ENCODE measurements at regions not wholly inside any gene's neighbourhood (a gene's known extent, or its start where the extent isn't known, plus 50 kb on each side); places are given as distances from the start of the nearest gene placed in this dataset.
A peak's percentile ranks its signal among the peaks of the same experiment; 100 is the strongest.
"Not testable (repeated sequence)": the region's sequence is repeated elsewhere in the genome, so short reads cannot be mapped to it uniquely, and the experiment has no call there.

DNA sequence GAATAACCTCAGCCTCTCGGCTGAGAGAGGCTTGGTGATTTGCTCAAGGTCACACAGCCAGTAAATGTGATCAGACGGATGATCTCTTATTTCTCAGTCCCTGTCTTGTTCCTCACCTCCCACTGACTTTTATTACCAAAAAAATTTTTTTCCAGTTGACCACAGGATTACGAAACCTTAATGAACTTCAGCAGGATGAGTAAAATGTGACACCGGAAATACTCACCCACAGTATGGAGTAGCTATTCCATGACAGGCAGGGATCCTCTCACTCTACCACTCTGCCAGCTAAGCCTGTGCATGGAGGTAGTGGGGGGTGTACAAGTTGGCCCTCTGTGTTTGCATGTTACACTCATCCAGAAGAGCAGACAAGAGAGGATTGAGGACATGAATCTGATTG is 916.4 kb downstream of the UQCRFS1 start:
- peaks cover 4% of the 10 kb centered on the region for H3K27me3 Mint-ChIP-seq (ENCODE audit: low read depth)
- no peak for DNase-seq (ENCODE audit: low read depth, low spot score)
- H3K9me3 Mint-ChIP-seq: no peaks in the 10 kb centered on the region
- TF ChIP-seq, protein P1, sequence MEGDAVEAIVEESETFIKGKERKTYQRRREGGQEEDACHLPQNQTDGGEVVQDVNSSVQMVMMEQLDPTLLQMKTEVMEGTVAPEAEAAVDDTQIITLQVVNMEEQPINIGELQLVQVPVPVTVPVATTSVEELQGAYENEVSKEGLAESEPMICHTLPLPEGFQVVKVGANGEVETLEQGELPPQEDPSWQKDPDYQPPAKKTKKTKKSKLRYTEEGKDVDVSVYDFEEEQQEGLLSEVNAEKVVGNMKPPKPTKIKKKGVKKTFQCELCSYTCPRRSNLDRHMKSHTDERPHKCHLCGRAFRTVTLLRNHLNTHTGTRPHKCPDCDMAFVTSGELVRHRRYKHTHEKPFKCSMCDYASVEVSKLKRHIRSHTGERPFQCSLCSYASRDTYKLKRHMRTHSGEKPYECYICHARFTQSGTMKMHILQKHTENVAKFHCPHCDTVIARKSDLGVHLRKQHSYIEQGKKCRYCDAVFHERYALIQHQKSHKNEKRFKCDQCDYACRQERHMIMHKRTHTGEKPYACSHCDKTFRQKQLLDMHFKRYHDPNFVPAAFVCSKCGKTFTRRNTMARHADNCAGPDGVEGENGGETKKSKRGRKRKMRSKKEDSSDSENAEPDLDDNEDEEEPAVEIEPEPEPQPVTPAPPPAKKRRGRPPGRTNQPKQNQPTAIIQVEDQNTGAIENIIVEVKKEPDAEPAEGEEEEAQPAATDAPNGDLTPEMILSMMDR (conservative IDR thresholded peaks at IDR 0.05): no peak
- H3K27ac Mint-ChIP-seq (ENCODE audit: unreplicated experiment): no peak overlapping the region
- no peak overlapping the region for H3K4me3 Mint-ChIP-seq
- H3K4me1 Mint-ChIP-seq: peaks cover 11% of the 10 kb centered on the region
- H3K36me3 Mint-ChIP-seq (ENCODE audit: low read depth): no peaks in the 10 kb centered on the region

DNA sequence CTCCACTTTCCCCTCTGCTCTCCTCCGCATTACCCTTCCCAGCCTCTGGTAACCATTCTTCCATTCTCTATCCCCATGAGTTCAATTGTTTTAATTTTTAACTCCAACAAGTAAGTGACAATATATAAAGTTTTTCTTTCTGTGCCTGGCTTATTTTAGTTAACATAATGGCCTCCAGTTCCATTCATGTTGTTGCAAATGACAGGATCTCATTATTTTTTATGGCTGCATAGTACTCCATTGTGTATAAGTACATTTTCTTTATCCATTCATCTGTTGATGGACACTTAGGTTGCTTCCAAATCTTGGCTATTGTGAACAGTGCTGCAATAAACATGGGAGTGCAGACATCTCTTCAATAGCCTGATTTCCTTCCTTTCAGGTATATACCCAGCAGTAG is 918.0 kb downstream of the UQCRFS1 start:
- DNase-seq (ENCODE audit: low read depth, low spot score); H3K36me3 Mint-ChIP-seq (ENCODE audit: low read depth); H3K27me3 Mint-ChIP-seq (ENCODE audit: low read depth); H3K9me3 Mint-ChIP-seq; H3K4me3 Mint-ChIP-seq; H3K27ac Mint-ChIP-seq (ENCODE audit: unreplicated experiment): not testable (repeated sequence)
- peaks cover 17% of the 10 kb centered on the region for H3K4me1 Mint-ChIP-seq

DNA sequence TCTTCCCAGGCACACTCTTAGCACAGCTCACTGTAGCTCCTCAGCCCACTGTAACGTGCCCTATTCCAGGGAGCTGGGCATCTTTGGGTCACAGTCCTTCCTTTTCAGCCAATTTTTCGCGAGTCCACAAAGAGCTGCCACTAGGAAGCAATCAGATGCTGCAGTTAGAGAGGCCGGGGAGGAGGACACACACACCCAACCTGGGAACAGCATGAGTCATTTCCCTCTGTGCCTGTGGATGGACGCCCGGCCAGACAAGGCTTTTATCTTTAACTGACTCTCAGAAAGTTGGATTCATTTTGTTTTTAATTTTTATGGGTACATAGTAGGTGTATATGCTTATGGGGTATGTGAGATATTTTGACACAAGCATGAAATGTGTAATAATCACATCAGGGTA is 918.6 kb downstream of the UQCRFS1 start:
- Mint-ChIP-seq H3K4me1 (peaks cover 22% of the 10 kb centered on the region), H3K36me3 (ENCODE audit: low read depth) (no peaks in the 10 kb centered on the region), H3K4me3 (no peak overlapping the region), H3K27me3 (ENCODE audit: low read depth) (no peaks in the 10 kb centered on the region), H3K9me3 (no peaks in the 10 kb centered on the region), H3K27ac (ENCODE audit: unreplicated experiment) (no peak overlapping the region)
- no peak for DNase-seq (ENCODE audit: low read depth, low spot score)
- TF ChIP-seq, protein P1 (conservative IDR thresholded peaks at IDR 0.05): no peak

DNA sequence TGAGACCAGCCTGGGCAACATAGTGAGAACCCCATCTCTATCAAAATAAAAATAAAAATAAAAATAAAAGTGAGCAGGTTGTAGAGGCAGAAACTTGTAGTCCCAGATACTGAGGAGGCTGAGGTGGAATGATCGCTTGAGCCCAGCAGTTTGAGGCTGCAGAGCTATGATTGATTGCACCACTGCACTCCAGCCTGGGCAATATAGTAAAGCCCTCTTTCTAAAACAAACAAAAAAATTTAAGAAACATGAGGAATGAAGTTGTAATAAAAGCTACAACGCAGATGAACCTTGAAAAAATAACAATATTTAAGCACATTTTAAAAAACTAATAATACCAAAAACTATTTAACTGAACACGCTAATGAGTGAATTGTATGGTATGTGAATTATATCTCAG is 919.3 kb downstream of the UQCRFS1 start:
- DNase-seq (ENCODE audit: low read depth, low spot score): no peak
- no peak overlapping the region for H3K4me3 Mint-ChIP-seq
- TF ChIP-seq, protein P1 (conservative IDR thresholded peaks at IDR 0.05): no peak
- H3K27me3 Mint-ChIP-seq (ENCODE audit: low read depth): no peaks in the 10 kb centered on the region
- no peaks in the 10 kb centered on the region for H3K36me3 Mint-ChIP-seq (ENCODE audit: low read depth)
- H3K4me1 Mint-ChIP-seq: peaks cover 28% of the 10 kb centered on the region
- no peak overlapping the region for H3K27ac Mint-ChIP-seq (ENCODE audit: unreplicated experiment)
- no peaks in the 10 kb centered on the region for H3K9me3 Mint-ChIP-seq

DNA sequence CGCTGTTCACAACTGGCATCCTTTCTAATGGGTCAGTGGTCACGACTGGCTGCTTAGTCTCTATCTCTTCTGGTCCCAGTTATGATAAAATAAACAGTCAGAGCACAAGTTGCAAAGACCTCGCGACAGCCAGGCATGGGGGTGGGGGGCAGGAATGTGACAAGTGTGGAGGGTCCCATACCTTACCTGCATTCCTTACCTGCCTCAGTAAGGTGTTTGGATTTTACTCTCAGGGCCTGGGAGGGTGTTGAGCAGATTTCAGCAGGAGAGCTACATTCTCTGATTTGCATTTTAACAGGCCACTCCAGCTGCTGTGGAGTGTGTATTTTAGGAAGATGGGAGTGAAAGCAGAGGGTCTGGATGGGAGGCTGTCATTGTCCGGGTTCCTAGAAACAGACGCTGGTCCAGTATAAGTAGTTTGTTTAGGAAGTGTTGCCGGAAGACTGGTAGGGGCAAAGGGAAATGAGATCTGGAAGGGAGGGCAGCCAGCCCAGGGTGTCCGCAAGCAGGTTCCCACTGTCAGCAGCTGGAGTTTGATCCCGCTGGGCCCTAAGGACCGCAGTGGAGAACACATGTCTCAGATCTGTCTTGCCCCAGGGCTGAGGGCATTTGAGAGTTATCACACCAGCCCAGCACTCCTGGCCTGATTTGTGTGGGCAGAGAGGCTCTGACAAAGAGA is 920.0 kb downstream of the UQCRFS1 start:
- Mint-ChIP-seq H3K4me3 (no peak overlapping the region), H3K9me3 (no peaks in the 10 kb centered on the region), H3K36me3 (ENCODE audit: low read depth) (no peaks in the 10 kb centered on the region), H3K27ac (ENCODE audit: unreplicated experiment) (peak overlapping the region; percentile 82), H3K27me3 (ENCODE audit: low read depth) (no peaks in the 10 kb centered on the region), H3K4me1 (peaks cover 29% of the 10 kb centered on the region)
- DNase-seq (ENCODE audit: low read depth, low spot score): no peak
- TF ChIP-seq, protein P1 (conservative IDR thresholded peaks at IDR 0.05): no peak

DNA sequence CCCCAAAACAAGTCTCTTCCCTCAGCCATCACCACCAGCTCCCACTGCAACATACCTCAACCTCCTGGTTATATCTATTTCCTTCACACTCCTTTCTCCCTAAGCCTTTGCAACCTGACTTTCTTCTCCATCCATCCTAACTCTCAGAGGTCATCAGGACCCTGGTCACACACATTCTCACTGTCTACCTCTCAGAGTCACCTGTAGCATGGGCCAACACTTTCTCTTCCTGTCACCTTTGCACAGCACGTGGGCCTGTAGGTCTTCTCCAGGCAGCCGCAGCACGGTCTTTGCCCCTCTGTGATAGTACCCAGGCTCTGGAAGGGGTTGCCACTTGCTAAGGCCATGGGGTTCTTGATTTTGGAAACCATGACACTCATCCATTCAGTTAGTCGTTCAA is 921.1 kb downstream of the UQCRFS1 start:
- Mint-ChIP-seq H3K9me3 (peaks cover 2% of the 10 kb centered on the region), H3K27me3 (ENCODE audit: low read depth) (peaks cover 2% of the 10 kb centered on the region), H3K27ac (ENCODE audit: unreplicated experiment) (no peak overlapping the region), H3K4me3 (no peak overlapping the region), H3K4me1 (peaks cover 29% of the 10 kb centered on the region), H3K36me3 (ENCODE audit: low read depth) (no peaks in the 10 kb centered on the region)
- TF ChIP-seq, protein P1 (conservative IDR thresholded peaks at IDR 0.05): no peak
- DNase-seq (ENCODE audit: low read depth, low spot score): no peak
